ENCODE measurements at regions not wholly inside any gene's neighbourhood (a gene's known extent, or its start where the extent isn't known, plus 50 kb on each side); places are given as distances from the start of the nearest gene placed in this dataset.

- DNase-seq, result no peak
Measured at GRCh38 chr7:116310141-116310540, 99.8 kb downstream of the TES start.

- DNase-seq, result no peak
Measured at GRCh38 chr7:116311259-116311658, 100.9 kb downstream of the TES start.

GRCh38 chr7:116311816-116312471, 101.6 kb downstream of the TES start:
- DNase-seq, result no peak

- no peak for DNase-seq
Measured at GRCh38 chr7:116315293-116315692, 105.0 kb downstream of the TES start.

- no peak for DNase-seq
Measured at GRCh38 chr7:116315803-116316202, 105.5 kb downstream of the TES start.

GRCh38 chr7:116316838-116317628, 106.7 kb downstream of the TES start:
- DNase-seq, result peak; percentile 43

GRCh38 chr7:116317907-116318306, 107.6 kb downstream of the TES start:
- no peak for DNase-seq

GRCh38 chr7:116322541-116322940, 112.2 kb downstream of the TES start:
- no peak for DNase-seq

- DNase-seq, result no peak
Measured at GRCh38 chr7:116324582-116324981, 114.2 kb downstream of the TES start.

- DNase-seq, result no peak
Measured at GRCh38 chr7:116325517-116325916, 115.2 kb downstream of the TES start.

- DNase-seq, result no peak
Measured at GRCh38 chr7:116327135-116327534, 116.8 kb downstream of the TES start.

GRCh38 chr7:116327752-116328151, 117.4 kb downstream of the TES start:
- DNase-seq, result no peak

GRCh38 chr7:116328161-116328560, 117.8 kb downstream of the TES start:
- no peak for DNase-seq

GRCh38 chr7:116329686-116330503, 119.6 kb downstream of the TES start:
- no peak for DNase-seq

- no peak for DNase-seq
Measured at GRCh38 chr7:116331020-116331419, 120.7 kb downstream of the TES start.

- no peak for DNase-seq
Measured at GRCh38 chr7:116332766-116333165, 122.4 kb downstream of the TES start.

- no peak for DNase-seq
Measured at GRCh38 chr7:116334555-116334954, 124.2 kb downstream of the TES start.

GRCh38 chr7:116337018-116337417, 126.7 kb downstream of the TES start:
- DNase-seq, result no peak

- no peak for DNase-seq
Measured at GRCh38 chr7:116337800-116338199, 127.5 kb downstream of the TES start.

GRCh38 chr7:116339564-116339963, 129.2 kb downstream of the TES start:
- DNase-seq, result no peak

- DNase-seq, result no peak
Measured at GRCh38 chr7:116340201-116340847, 130.0 kb downstream of the TES start.

GRCh38 chr7:116340943-116341907, 130.9 kb downstream of the TES start:
- no peak for DNase-seq

All from stimulated activated CD4-positive, alpha-beta T cell treated with anti-CD3 and anti-CD28 coated beads, Interleukin-15, amount 100 ng/mL, for 24 hours (primary cell).